GM21526 (cell line): ENCODE measurements at regions not wholly inside any gene's neighbourhood (a gene's known extent, or its start where the extent isn't known, plus 50 kb on each side); places are given as distances from the start of the nearest gene placed in this dataset.
"Not testable (repeated sequence)": the region's sequence is repeated elsewhere in the genome, so short reads cannot be mapped to it uniquely, and the experiment has no call there.

ENCODE experiments used
- ATAC-seq: cut with Tn5 transposase; IDR thresholded peaks from one replicate; pipeline ENCODE4 v1.9.1; 2021; ENCODE audit warnings: moderate library complexity; ENCODE audit not compliant: unreplicated experiment, low FRiP score

DNA sequence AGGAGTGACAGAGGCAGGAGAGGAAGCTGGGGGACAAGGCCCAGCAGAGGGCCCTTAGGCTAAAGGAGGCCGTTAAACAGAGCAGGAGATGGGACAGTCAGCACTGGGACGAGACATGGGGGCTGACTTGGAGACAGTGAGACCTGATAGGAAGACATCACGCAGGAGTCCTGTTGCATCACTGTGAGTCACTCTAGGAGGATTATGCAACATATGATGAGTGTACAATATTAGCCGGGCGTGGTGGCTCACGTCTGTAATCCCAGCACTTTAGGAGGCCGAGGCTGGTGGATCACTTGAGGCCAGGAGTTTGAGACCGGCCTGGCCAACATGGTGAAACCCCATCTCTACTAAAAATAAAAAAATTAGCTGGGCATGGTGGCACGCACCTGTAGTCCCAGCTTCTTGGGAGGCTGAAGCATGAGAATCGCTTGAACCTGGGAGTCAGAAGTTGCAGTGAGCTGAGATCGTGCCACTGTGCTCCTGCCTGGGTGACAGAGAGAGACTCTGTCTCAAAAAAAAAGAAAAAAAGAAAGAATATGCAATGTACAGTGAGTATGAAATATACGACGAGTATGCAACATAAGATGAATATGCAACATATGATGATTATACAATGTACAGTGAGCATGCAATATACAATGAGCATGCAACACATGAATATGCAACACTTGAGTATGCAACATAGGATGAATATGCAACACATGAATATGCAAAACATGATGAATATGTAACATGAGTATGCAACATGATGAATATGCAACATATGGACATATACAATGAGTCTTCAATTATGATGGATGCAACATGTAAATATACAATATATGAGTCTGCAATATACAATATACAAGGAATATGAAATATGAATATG lies 83.3 kb upstream of the ID2 start:
- ATAC-seq = no peak

DNA sequence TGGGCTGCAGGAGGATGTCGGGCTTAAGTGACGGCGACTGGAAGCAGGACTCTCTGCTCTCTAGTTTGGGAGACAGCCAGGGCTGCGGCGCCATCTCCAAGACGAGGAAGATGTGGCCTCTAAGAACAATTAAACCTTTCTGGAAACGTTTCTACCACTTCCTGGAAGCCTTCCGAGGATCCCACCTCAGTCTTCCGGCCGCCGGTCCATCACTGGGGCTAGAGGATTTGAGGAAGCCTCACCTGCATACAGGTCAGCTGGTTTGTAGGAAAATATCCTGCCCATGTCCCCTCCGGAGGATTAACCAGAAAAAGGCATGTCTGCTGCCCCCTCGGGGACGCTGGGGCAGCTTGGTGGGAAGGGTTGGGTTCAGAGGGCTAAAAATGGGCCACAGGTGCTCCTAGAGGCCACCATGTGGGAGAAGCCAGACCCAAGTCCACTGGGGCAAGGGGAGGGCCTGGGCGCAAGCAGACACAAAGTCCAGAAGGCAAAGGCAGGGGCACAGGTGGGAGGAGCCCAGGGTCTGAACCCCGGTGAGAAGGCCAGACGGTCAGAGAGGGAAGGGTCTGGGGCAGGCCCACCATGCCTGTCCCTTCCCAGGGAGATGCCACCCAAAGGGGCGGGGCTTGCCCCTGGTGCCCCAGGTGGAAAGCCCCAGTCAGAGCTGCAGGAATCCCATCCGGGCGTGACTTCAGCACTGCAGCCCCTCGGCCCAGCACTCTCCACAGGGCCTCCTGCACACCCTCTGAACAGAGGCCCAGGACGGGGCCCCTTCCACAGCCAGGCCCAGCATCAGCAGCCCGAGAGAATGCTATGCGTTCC lies 82.2 kb upstream of the ID2 start:
- no peak for ATAC-seq

DNA sequence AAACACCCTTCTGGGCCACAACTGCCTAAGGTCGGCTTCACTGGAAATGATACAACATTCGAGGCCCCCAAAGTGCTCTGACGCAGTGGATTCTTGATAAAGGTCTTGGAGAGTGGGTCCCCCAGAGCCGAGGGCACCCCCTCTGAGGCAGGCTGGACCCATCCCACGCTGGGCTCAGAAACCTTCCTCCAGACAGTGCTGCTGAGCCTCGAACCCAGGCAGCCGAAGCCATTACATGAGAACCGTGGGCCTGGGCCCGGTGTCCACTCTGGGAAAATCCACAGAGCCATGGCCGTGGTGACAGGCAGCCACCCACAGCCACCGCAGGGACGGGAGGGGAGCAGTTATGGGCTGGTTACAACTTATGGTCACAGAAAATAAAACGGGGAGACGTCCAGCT lies 81.4 kb upstream of the ID2 start:
- ATAC-seq = no peak

DNA sequence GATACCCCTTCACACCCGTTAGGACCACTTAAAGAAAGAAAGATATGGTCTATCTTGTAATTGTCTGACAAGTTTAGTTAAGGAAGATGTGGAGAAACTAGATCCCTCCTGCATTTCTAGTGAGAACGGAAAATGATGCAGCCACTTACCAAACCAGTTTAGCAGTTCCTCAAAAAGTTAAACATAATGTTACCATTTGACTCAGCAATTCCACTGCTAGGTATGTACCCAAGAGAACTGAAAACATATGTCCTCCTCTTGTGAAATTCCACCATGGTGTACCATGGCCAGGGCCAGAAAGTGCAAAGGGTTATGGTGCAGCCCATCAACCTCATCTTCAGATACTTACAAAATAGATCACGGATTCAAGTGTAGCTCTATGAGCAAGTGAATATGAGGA lies 79.0 kb upstream of the ID2 start:
- peak; percentile 37 for ATAC-seq

- ATAC-seq = not testable (repeated sequence)
These were observed 78.5 kb upstream of the ID2 start for GRCh38 chr2:8603356-8603755.

- no peak for ATAC-seq
These were observed 77.6 kb upstream of the ID2 start for GRCh38 chr2:8604262-8604661.

DNA sequence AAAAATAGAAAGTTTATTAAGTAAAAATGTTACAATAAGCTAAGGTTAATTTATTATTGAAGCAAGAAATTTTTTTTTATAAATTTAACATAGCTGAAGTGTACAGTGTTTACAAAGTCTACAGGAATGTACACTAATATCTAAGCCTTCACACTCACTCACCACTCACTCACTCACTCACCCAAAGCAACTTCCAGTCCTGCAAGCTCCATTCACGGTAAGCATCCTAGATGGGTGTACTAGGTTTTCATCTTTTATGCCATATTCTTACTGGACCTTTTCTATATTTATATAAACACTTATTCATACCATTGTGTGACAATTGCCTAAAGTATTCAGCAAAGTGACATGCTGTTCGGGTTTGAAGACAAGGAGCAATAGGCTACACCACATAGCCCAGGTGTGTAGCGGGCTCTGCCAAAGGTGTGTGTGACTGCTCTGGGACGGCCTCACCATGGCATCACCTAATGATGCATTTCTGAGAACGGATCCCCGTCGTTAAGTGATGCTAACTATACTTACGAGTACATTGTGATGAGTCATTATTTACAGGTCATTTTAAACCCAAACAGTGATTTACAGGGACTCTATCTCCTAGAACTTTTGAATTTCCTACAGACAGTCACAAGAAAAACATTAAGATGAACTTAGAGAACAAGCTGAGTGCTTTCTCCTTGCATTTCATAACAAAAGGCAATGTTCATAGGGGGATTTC lies 76.3 kb upstream of the ID2 start:
- no peak for ATAC-seq

- ATAC-seq = peak; percentile 97
These were observed 75.6 kb upstream of the ID2 start for GRCh38 chr2:8606226-8606625.

DNA sequence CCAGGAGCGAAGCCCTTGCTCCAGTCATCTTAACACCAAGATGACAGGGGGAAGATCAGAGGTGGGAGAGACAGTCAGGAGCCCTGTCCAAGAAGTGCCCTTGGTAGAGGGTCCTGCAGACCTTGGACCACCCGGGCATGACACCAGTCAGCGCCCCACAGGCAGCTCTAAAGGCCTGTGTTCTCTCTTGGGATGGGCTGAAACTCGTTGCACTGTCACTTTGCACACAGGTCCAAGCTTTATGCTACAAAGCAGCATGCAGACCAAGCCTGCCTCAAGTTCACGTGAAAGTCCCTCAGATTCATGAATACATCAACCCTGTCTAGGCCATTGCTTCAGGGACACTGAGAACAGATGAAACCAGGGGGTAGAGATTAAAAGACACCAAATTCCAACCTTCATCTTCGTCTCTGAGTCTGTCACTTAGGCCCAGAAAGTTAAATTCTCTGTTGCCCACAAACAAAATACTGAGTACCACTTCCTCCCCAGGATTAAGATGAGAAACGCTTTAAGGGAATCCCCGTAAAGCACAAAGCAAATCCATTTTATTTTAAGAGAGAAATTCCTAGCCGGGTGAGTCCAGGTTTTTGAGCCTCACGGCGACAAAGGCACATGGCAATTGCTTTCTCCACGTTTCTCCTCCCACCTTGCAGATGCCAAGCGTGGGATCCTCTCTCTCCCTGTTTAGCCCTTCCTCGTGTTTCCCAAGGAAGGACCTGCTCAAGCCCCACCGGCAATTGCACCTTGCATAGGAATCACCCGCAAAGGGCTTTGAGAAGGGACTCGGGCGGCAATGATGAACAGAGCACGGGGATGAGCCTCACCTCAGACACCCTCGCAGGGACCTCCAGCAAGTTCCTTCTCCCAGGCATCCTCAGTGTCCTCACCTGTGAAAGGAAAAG lies 75.0 kb upstream of the ID2 start:
- ATAC-seq = peak; percentile 26

DNA sequence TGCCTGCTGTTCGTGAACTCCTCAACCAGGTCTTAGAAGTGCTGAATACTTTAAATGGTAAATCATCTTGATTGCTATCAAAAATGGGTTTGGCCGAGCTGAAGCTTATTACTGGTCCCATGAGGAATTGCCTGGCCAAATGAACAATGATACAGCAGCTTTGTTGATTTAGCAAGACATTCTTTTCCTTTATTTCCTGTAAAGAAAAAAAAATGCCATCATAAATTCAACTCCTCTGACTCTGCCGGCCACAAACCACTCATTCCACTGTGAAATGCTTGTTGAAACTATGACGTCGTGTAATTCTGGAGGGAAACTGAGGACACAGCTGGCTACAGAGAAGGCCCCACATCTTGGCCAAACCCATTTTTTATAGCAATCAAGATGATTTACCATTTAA lies 74.2 kb upstream of the ID2 start:
- ATAC-seq = no peak

GRCh38 chr2:8608411-8608954 lies 73.4 kb upstream of the ID2 start:
- no peak for ATAC-seq

GRCh38 chr2:8609357-8609811 lies 72.5 kb upstream of the ID2 start:
- no peak for ATAC-seq

GRCh38 chr2:8610775-8611174 lies 71.1 kb upstream of the ID2 start:
- ATAC-seq = not testable (repeated sequence)

DNA sequence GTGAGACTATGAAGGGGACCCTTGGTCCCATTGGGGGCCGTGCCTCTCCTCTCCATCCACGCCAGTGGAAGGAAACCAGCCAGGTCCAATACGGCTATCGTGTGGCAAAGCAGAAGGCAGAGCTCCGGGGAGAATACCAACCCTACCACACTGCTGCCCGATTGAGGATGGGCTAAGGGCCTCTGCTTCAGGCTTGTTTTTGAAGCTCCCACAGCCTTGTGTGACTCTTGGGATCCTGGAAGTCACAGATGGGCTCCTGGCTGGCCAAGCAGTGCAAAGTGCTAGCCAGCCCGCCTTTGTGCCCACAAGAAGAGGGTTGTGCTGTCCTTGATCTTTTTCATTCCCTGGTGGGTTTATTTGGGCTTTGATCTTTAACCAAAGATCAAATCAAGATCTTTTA lies 70.6 kb upstream of the ID2 start:
- no peak for ATAC-seq

- ATAC-seq = no peak
These were observed 70.2 kb upstream of the ID2 start for GRCh38 chr2:8611700-8612099.

DNA sequence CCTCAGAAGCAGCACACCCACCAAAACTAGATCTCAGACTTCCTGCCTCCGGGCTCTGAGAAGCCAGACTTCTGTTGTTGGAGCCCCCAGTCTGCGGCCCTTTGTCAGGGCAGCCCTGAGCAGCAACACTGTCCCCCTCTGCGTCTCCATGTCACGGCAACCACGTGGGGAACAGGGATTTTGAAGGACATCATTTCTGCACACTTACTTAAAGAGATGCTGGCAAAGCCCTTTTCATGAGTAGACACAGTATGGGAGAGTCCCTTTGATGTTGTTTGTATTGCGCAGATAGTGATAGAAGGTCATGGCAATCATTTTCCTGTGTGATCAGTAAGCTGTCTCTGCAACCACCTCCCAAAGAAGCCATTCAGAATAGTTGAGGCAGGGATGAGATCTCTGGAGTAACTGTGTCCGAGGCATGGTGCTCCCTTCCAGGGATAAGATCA lies 69.1 kb upstream of the ID2 start:
- no peak for ATAC-seq

GRCh38 chr2:8613207-8613999 lies 68.5 kb upstream of the ID2 start:
- ATAC-seq = not testable (repeated sequence)

GRCh38 chr2:8614646-8615045 lies 67.2 kb upstream of the ID2 start:
- ATAC-seq = no peak

GRCh38 chr2:8615252-8615575 lies 66.6 kb upstream of the ID2 start:
- ATAC-seq = no peak
